Skeletal muscle tissue (tissue), 3 donors: ENCODE measurements at regions not wholly inside any gene's neighbourhood (a gene's known extent, or its start where the extent isn't known, plus 50 kb on each side); places are given as distances from the start of the nearest gene placed in this dataset.

Experiments used
- H3K27ac ChIP-seq: one replicate; pipeline ENCODE4 v1.7.0; 2013; ENCODE audit warnings: mild to moderate bottlenecking, low read depth, low read length, inconsistent platforms
- H3K27me3 ChIP-seq, 3 donors: one replicate each; pipeline ENCODE4 v1.7.0; 2013; ENCODE audit warnings: low read length in 3 of 3; ENCODE audit not compliant: control insufficient read depth in 3 of 3, insufficient read depth in 3 of 3
- H3K36me3 ChIP-seq, 3 donors: one replicate each; pipeline ENCODE4 v1.7.0; 2013; ENCODE audit warnings: low read length in 3 of 3; ENCODE audit not compliant: control insufficient read depth in 3 of 3, insufficient read depth in 3 of 3
- H3K4me1 ChIP-seq, 3 donors: one replicate each; pipeline ENCODE4 v1.7.0; 2013; ENCODE audit warnings: low read length in 3 of 3, mild to moderate bottlenecking in 3 of 3; ENCODE audit not compliant: control insufficient read depth in 3 of 3, insufficient read depth in 3 of 3
- H3K4me3 ChIP-seq, 3 donors: one replicate each; pipeline ENCODE4 v1.7.0; 2013; ENCODE audit warnings: low read length in 3 of 3
- H3K9ac ChIP-seq, 3 donors: one replicate each; pipeline ENCODE4 v1.7.0; 2013; ENCODE audit warnings: low read length in 3 of 3, mild to moderate bottlenecking in 3 of 3, moderate library complexity in 2 of 3, low read depth in 1 of 3
- H3K9me3 ChIP-seq, 3 donors: one replicate each; pipeline ENCODE4 v1.7.0; 2013; ENCODE audit warnings: low read length in 3 of 3; ENCODE audit not compliant: control insufficient read depth in 3 of 3
- donor health status: Osteomylitis.

- H3K4me1 ChIP-seq = no peaks in the 10 kb centered on the region
- H3K27ac ChIP-seq = no peak overlapping the region
- no peaks in the 10 kb centered on the region for H3K36me3 ChIP-seq
- no peaks in the 10 kb centered on the region for H3K9me3 ChIP-seq
- H3K4me3 ChIP-seq = no peak overlapping the region
- H3K9ac ChIP-seq = no peak overlapping the region
- peaks cover 0 to 5% (median 0%) of the 10 kb centered on the region in 3 donors for H3K27me3 ChIP-seq
These were observed 159.3 kb downstream of the FAM124B start for GRCh38 chr2:224242561-224242960.

GRCh38 chr2:224241812-224242211 is 160.1 kb downstream of the FAM124B start:
- H3K9me3 ChIP-seq = no peaks in the 10 kb centered on the region
- no peaks in the 10 kb centered on the region for H3K4me1 ChIP-seq
- no peak overlapping the region for H3K27ac ChIP-seq
- H3K9ac ChIP-seq = no peak overlapping the region
- no peak overlapping the region for H3K4me3 ChIP-seq
- H3K36me3 ChIP-seq = no peaks in the 10 kb centered on the region
- H3K27me3 ChIP-seq = peaks cover 0 to 5% (median 0%) of the 10 kb centered on the region in 3 donors

GRCh38 chr2:224241001-224241400 is 160.9 kb downstream of the FAM124B start:
- Histone ChIP-seq H3K27ac (no peak overlapping the region), H3K9me3 (no peaks in the 10 kb centered on the region)

GRCh38 chr2:224223851-224224555 is 177.9 kb downstream of the FAM124B start:
- no peaks in the 10 kb centered on the region for H3K9me3 ChIP-seq
- H3K36me3 ChIP-seq = no peaks in the 10 kb centered on the region
- H3K4me3 ChIP-seq = no peak overlapping the region
- H3K4me1 ChIP-seq = peaks cover 0 to 4% (median 0%) of the 10 kb centered on the region in 3 donors
- no peaks in the 10 kb centered on the region for H3K27me3 ChIP-seq
- H3K9ac ChIP-seq = no peak overlapping the region
- H3K27ac ChIP-seq = no peak overlapping the region

More at GRCh38 chr2:224241001-224241400, 160.9 kb downstream of the FAM124B start:
- Histone ChIP-seq H3K4me3 (no peak overlapping the region), H3K36me3 (no peaks in the 10 kb centered on the region), H3K9ac (no peak overlapping the region), H3K27me3 (peaks cover 0 to 5% (median 0%) of the 10 kb centered on the region in 3 donors), H3K4me1 (no peaks in the 10 kb centered on the region)

GRCh38 chr2:224222974-224223373 is 178.9 kb downstream of the FAM124B start:
- no peak overlapping the region for H3K27ac ChIP-seq
- no peak overlapping the region for H3K9ac ChIP-seq
- no peaks in the 10 kb centered on the region for H3K9me3 ChIP-seq
- H3K4me1 ChIP-seq = peaks cover 0 to 4% (median 0%) of the 10 kb centered on the region in 3 donors
- no peaks in the 10 kb centered on the region for H3K36me3 ChIP-seq
- H3K4me3 ChIP-seq = no peak overlapping the region
- H3K27me3 ChIP-seq = no peaks in the 10 kb centered on the region

GRCh38 chr2:224222291-224222690 is 179.6 kb downstream of the FAM124B start:
- no peak overlapping the region for H3K9ac ChIP-seq
- no peaks in the 10 kb centered on the region for H3K9me3 ChIP-seq
- H3K4me3 ChIP-seq = no peak overlapping the region
- no peaks in the 10 kb centered on the region for H3K36me3 ChIP-seq
- H3K4me1 ChIP-seq = peaks cover 0 to 4% (median 0%) of the 10 kb centered on the region in 3 donors
- H3K27ac ChIP-seq = no peak overlapping the region
- no peaks in the 10 kb centered on the region for H3K27me3 ChIP-seq

GRCh38 chr2:224221455-224221913 is 180.4 kb downstream of the FAM124B start:
- H3K9ac ChIP-seq = no peak overlapping the region
- H3K4me3 ChIP-seq = no peak overlapping the region
- H3K27me3 ChIP-seq = no peaks in the 10 kb centered on the region
- peaks cover 0 to 4% (median 0%) of the 10 kb centered on the region in 3 donors for H3K4me1 ChIP-seq
- H3K27ac ChIP-seq = peak overlapping the region; percentile 11
- H3K36me3 ChIP-seq = no peaks in the 10 kb centered on the region
- no peaks in the 10 kb centered on the region for H3K9me3 ChIP-seq

- H3K27me3 ChIP-seq = no peaks in the 10 kb centered on the region
- H3K9ac ChIP-seq = no peak overlapping the region
- H3K36me3 ChIP-seq = no peaks in the 10 kb centered on the region
- peaks cover 0 to 4% (median 0%) of the 10 kb centered on the region in 3 donors for H3K4me1 ChIP-seq
- no peak overlapping the region for H3K4me3 ChIP-seq
- H3K9me3 ChIP-seq = no peaks in the 10 kb centered on the region
- H3K27ac ChIP-seq = peak overlapping the region; percentile 11
These were observed 181.2 kb downstream of the FAM124B start for GRCh38 chr2:224220586-224221255.

GRCh38 chr2:224219781-224220180 is 180.7 kb upstream of the SERPINE2 start:
- Histone ChIP-seq H3K27me3 (no peaks in the 10 kb centered on the region), H3K4me3 (no peak overlapping the region), H3K36me3 (no peaks in the 10 kb centered on the region), H3K27ac (no peak overlapping the region), H3K9ac (no peak overlapping the region), H3K4me1 (peaks cover 0 to 4% (median 0%) of the 10 kb centered on the region in 3 donors), H3K9me3 (no peaks in the 10 kb centered on the region)

- H3K27ac ChIP-seq = no peak overlapping the region
- no peak overlapping the region for H3K9ac ChIP-seq
- H3K36me3 ChIP-seq = no peaks in the 10 kb centered on the region
These were observed 178.9 kb upstream of the SERPINE2 start for GRCh38 chr2:224217962-224218347.

More at GRCh38 chr2:224217962-224218347, 178.9 kb upstream of the SERPINE2 start:
- Histone ChIP-seq H3K9me3 (no peaks in the 10 kb centered on the region), H3K27me3 (no peaks in the 10 kb centered on the region), H3K4me1 (peaks cover 0 to 3% (median 0%) of the 10 kb centered on the region in 3 donors), H3K4me3 (no peak overlapping the region)
